GM11168 (cell line): ENCODE measurements at regions not wholly inside any gene's neighbourhood (a gene's known extent, or its start where the extent isn't known, plus 50 kb on each side); places are given as distances from the start of the nearest gene placed in this dataset.
"Not testable (repeated sequence)": the region's sequence is repeated elsewhere in the genome, so short reads cannot be mapped to it uniquely, and the experiment has no call there.

Source experiments
- in situ Hi-C: fragments of 300-500 bp; cut with MboI; formaldehyde crosslinking; loops from one replicate; pipeline ENCODE4 v1.12.0; 2022; ENCODE audit warnings: low sequenced_read_pairs; ENCODE audit not compliant: unreplicated experiment

GRCh38 chr3:178349218-178349596, 187.0 kb upstream of the KCNMB2 start:
- in situ Hi-C loops = not testable (repeated sequence)

- in situ Hi-C loops = no loop called here
These were observed 185.5 kb upstream of the KCNMB2 start for GRCh38 chr3:178350763-178351162.

GRCh38 chr3:178352326-178353005, 183.8 kb upstream of the KCNMB2 start:
- in situ Hi-C loops = no loop called here

- in situ Hi-C loops = no loop called here
These were observed 183.1 kb upstream of the KCNMB2 start for GRCh38 chr3:178353006-178353694.

GRCh38 chr3:178359728-178360127, 176.5 kb upstream of the KCNMB2 start:
- in situ Hi-C loops = no loop called here

GRCh38 chr3:178363048-178363447, 173.2 kb upstream of the KCNMB2 start:
- in situ Hi-C loops = not testable (repeated sequence)

GRCh38 chr3:178367817-178368617, 168.2 kb upstream of the KCNMB2 start:
- in situ Hi-C loops = no loop called here

- in situ Hi-C loops = no loop called here
These were observed 167.2 kb upstream of the KCNMB2 start for GRCh38 chr3:178369006-178369405.

GRCh38 chr3:178369811-178370210, 166.4 kb upstream of the KCNMB2 start:
- in situ Hi-C loops = no loop called here

DNA sequence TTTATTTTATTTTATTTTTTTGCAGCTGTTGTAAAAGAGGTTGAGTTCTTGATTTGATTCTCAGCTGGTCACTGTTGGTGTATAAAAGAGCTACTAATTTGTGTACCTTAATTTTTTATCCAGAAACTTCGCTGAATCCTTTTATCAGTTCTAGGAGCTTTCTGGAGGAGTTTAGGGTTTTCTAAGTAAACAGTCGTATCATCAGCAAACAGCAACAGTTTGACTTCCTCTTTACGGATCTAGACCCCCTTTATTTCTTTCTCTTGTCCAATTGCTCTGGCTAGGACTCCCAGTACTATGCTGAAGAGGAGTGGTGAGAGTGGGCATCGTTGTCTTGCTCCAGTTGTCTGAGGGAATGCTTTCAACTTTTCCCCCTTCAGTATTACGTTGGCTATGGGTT, 165.8 kb upstream of the KCNMB2 start:
- in situ Hi-C loops = no loop called here

GRCh38 chr3:178381555-178381954, 154.7 kb upstream of the KCNMB2 start:
- in situ Hi-C loops = no loop called here

GRCh38 chr3:178381971-178382448, 154.2 kb upstream of the KCNMB2 start:
- in situ Hi-C loops = no loop called here

- in situ Hi-C loops = no loop called here
These were observed 153.7 kb upstream of the KCNMB2 start for GRCh38 chr3:178382449-178383061.

GRCh38 chr3:178384321-178385230, 151.7 kb upstream of the KCNMB2 start:
- in situ Hi-C loops = no loop called here

GRCh38 chr3:178385280-178385952, 150.8 kb upstream of the KCNMB2 start:
- in situ Hi-C loops = no loop called here

DNA sequence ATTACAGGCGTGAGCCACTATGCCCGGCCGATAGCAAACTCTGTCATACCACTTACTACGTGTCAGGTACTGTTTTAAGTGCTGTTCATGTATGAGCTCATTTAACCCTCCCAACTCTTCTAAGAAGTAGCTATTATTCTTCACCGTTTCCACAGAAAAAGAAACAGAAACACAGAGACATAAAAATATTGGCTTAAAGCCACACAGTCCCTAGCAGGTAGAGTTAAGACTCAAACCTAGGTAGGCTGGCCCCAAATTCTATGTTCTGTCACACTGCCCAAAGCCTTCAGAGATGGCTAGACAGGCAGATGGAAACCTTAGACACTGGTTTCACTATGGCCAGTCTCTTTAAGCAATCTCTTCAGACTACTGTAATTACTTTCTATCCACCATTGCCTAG, 149.8 kb upstream of the KCNMB2 start:
- in situ Hi-C loops = no loop called here

DNA sequence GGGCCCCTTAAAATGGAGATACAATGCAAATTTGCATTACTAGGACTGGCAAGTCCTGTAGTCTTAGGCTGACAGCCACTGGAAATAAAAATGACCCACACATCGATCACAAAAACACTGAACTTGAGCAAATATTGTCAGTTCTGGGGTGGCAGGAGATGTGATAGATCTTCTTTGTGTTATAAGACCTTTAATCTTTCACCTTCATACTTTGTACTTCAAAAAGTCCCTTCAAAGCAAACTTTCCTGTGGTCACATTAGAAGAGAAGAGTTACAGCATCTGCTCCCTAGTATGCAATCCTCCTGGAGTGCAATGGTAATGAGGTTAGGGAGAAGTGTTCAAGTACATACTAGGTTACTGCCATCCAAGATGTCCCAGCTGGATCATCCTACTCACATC, 149.4 kb upstream of the KCNMB2 start:
- in situ Hi-C loops = no loop called here

- in situ Hi-C loops = no loop called here
These were observed 147.8 kb upstream of the KCNMB2 start for GRCh38 chr3:178388473-178388872.

- in situ Hi-C loops = no loop called here
These were observed 147.0 kb upstream of the KCNMB2 start for GRCh38 chr3:178389258-178389657.
